ENCODE measurements at regions not wholly inside any gene's neighbourhood (a gene's known extent, or its start where the extent isn't known, plus 50 kb on each side); places are given as distances from the start of the nearest gene placed in this dataset.

- no peak for TF ChIP-seq CTCF (conservative IDR thresholded peaks at IDR 0.05; ENCODE audit: low read length)
- DNase-seq (ENCODE audit: low read depth) = no peak
- no peak overlapping the region for H3K4me3 ChIP-seq (ENCODE audit: low read length)
Observed at GRCh38 chr3:168285506-168285905, 189.8 kb upstream of the GOLIM4 start.

GRCh38 chr3:168284728-168285127 lies 189.0 kb upstream of the GOLIM4 start:
- H3K4me3 ChIP-seq (ENCODE audit: low read length) = no peak overlapping the region
- no peak for DNase-seq (ENCODE audit: low read depth)

GRCh38 chr3:168275662-168276061 lies 179.9 kb upstream of the GOLIM4 start:
- DNase-seq (ENCODE audit: low read depth) = no peak
- TF ChIP-seq CTCF (conservative IDR thresholded peaks at IDR 0.05; ENCODE audit: low read length) = no peak
- H3K4me3 ChIP-seq (ENCODE audit: low read length) = no peak overlapping the region

More at GRCh38 chr3:168284728-168285127, 189.0 kb upstream of the GOLIM4 start:
- no peak for TF ChIP-seq CTCF (conservative IDR thresholded peaks at IDR 0.05; ENCODE audit: low read length)

- TF ChIP-seq CTCF (conservative IDR thresholded peaks at IDR 0.05; ENCODE audit: low read length) = no peak
- DNase-seq (ENCODE audit: low read depth) = no peak
- no peak overlapping the region for H3K4me3 ChIP-seq (ENCODE audit: low read length)
Observed at GRCh38 chr3:168273917-168274316, 178.2 kb upstream of the GOLIM4 start.

GRCh38 chr3:168273036-168273435 lies 177.3 kb upstream of the GOLIM4 start:
- H3K4me3 ChIP-seq (ENCODE audit: low read length) = no peak overlapping the region
- no peak for DNase-seq (ENCODE audit: low read depth)
- TF ChIP-seq CTCF (conservative IDR thresholded peaks at IDR 0.05; ENCODE audit: low read length) = no peak

- DNase-seq (ENCODE audit: low read depth) = no peak
- H3K4me3 ChIP-seq (ENCODE audit: low read length) = no peak overlapping the region
- TF ChIP-seq CTCF (conservative IDR thresholded peaks at IDR 0.05; ENCODE audit: low read length) = no peak
Observed at GRCh38 chr3:168272343-168272985, 176.7 kb upstream of the GOLIM4 start.

- DNase-seq (ENCODE audit: low read depth) = no peak
- no peak overlapping the region for H3K4me3 ChIP-seq (ENCODE audit: low read length)
- no peak for TF ChIP-seq CTCF (conservative IDR thresholded peaks at IDR 0.05; ENCODE audit: low read length)
Observed at GRCh38 chr3:168271932-168272331, 176.2 kb upstream of the GOLIM4 start.
